ENCODE measurements at regions not wholly inside any gene's neighbourhood (a gene's known extent, or its start where the extent isn't known, plus 50 kb on each side); places are given as distances from the start of the nearest gene placed in this dataset.

GRCh38 chr13:109836629-109837607, 50.5 kb upstream of the IRS2 start:
- Mint-ChIP-seq H3K36me3 (ENCODE audit: unreplicated experiment) (peaks cover 2% of the 10 kb centered on the region), H3K4me1 (ENCODE audit: low read depth, unreplicated experiment) (peaks cover 5% of the 10 kb centered on the region), H3K27ac (ENCODE audit: unreplicated experiment) (no peak overlapping the region), H3K27me3 (ENCODE audit: unreplicated experiment) (peaks cover 2% of the 10 kb centered on the region), H3K4me3 (ENCODE audit: unreplicated experiment) (no peak overlapping the region), H3K9me3 (ENCODE audit: unreplicated experiment) (peaks cover 2% of the 10 kb centered on the region)
- TF ChIP-seq, protein P1, sequence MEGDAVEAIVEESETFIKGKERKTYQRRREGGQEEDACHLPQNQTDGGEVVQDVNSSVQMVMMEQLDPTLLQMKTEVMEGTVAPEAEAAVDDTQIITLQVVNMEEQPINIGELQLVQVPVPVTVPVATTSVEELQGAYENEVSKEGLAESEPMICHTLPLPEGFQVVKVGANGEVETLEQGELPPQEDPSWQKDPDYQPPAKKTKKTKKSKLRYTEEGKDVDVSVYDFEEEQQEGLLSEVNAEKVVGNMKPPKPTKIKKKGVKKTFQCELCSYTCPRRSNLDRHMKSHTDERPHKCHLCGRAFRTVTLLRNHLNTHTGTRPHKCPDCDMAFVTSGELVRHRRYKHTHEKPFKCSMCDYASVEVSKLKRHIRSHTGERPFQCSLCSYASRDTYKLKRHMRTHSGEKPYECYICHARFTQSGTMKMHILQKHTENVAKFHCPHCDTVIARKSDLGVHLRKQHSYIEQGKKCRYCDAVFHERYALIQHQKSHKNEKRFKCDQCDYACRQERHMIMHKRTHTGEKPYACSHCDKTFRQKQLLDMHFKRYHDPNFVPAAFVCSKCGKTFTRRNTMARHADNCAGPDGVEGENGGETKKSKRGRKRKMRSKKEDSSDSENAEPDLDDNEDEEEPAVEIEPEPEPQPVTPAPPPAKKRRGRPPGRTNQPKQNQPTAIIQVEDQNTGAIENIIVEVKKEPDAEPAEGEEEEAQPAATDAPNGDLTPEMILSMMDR (IDR thresholded peaks at IDR 0.05; ENCODE audit: partially characterized antibody, unreplicated experiment): no peak
- DNase-seq: no peak

Data from glutamatergic neuron (in vitro differentiated cells).